ENCODE measurements at regions not wholly inside any gene's neighbourhood (a gene's known extent, or its start where the extent isn't known, plus 50 kb on each side); places are given as distances from the start of the nearest gene placed in this dataset.

- no peak for DNase-seq (ENCODE audit: low read depth in 3 of 3, low spot score in 2 of 3)
Measured at GRCh38 chr6:50591135-50591534, 122.2 kb upstream of the TFAP2D start.

- DNase-seq (ENCODE audit: low read depth in 3 of 3, low spot score in 2 of 3): no peak
Measured at GRCh38 chr6:50600280-50600679, 113.0 kb upstream of the TFAP2D start.

- peak; percentile 10 to 23 (median 21) for DNase-seq (ENCODE audit: low read depth in 3 of 3, low spot score in 2 of 3)
Measured at GRCh38 chr6:50602292-50602691, 111.0 kb upstream of the TFAP2D start.

GRCh38 chr6:50608421-50608820 lies 104.9 kb upstream of the TFAP2D start:
- no peak for DNase-seq (ENCODE audit: low read depth in 3 of 3, low spot score in 2 of 3)

GRCh38 chr6:50610562-50610961 lies 102.8 kb upstream of the TFAP2D start:
- no peak for DNase-seq (ENCODE audit: low read depth in 3 of 3, low spot score in 2 of 3)

- no peak for DNase-seq (ENCODE audit: low read depth in 3 of 3, low spot score in 2 of 3)
Measured at GRCh38 chr6:50635429-50635828, 77.9 kb upstream of the TFAP2D start.

GRCh38 chr6:50637267-50637666 lies 76.1 kb upstream of the TFAP2D start:
- no peak for DNase-seq (ENCODE audit: low read depth in 3 of 3, low spot score in 2 of 3)

- no peak for DNase-seq (ENCODE audit: low read depth in 3 of 3, low spot score in 2 of 3)
Measured at GRCh38 chr6:50649086-50649485, 64.2 kb upstream of the TFAP2D start.

- DNase-seq (ENCODE audit: low read depth in 3 of 3, low spot score in 2 of 3): no peak
Measured at GRCh38 chr6:50653253-50653652, 60.1 kb upstream of the TFAP2D start.

- no peak for DNase-seq (ENCODE audit: low read depth in 3 of 3, low spot score in 2 of 3)
Measured at GRCh38 chr6:50654155-50654554, 59.2 kb upstream of the TFAP2D start.

GRCh38 chr6:50655848-50656453 lies 57.4 kb upstream of the TFAP2D start:
- DNase-seq (ENCODE audit: low read depth in 3 of 3, low spot score in 2 of 3): no peak

- DNase-seq (ENCODE audit: low read depth in 3 of 3, low spot score in 2 of 3): no peak
Measured at GRCh38 chr6:50657513-50657912, 55.8 kb upstream of the TFAP2D start.

GRCh38 chr6:50658561-50658960 lies 54.8 kb upstream of the TFAP2D start:
- DNase-seq (ENCODE audit: low read depth in 3 of 3, low spot score in 2 of 3): no peak

- no peak for DNase-seq (ENCODE audit: low read depth in 3 of 3, low spot score in 2 of 3)
Measured at GRCh38 chr6:50661636-50662035, 51.7 kb upstream of the TFAP2D start.
